VCaP (cell line): ENCODE measurements at regions not wholly inside any gene's neighbourhood (a gene's known extent, or its start where the extent isn't known, plus 50 kb on each side); places are given as distances from the start of the nearest gene placed in this dataset.

Experiments used
- H3K27ac ChIP-seq: fragments of 450-650 bp; 2 replicates; pipeline ENCODE4 v1.5.1; 2017
- CTCF ChIP-seq: fragments of 450-650 bp; conservative IDR thresholded peaks from 2 replicates; pipeline ENCODE4 v1.5.1; 2017; ENCODE audit warnings: mild to moderate bottlenecking, moderate library complexity

GRCh38 chr2:4656326-4656725 is 953.0 kb downstream of the DCDC2C start:
- no peak for TF ChIP-seq CTCF
- no peak overlapping the region for H3K27ac ChIP-seq

GRCh38 chr2:4662161-4662779 is 958.9 kb downstream of the DCDC2C start:
- H3K27ac ChIP-seq, result no peak overlapping the region
- TF ChIP-seq CTCF, result no peak

GRCh38 chr2:4668381-4668780 is 965.0 kb downstream of the DCDC2C start:
- H3K27ac ChIP-seq, result no peak overlapping the region
- no peak for TF ChIP-seq CTCF

GRCh38 chr2:4670331-4670730 is 967.0 kb downstream of the DCDC2C start:
- TF ChIP-seq CTCF, result no peak
- no peak overlapping the region for H3K27ac ChIP-seq

GRCh38 chr2:4673025-4673489 is 969.7 kb downstream of the DCDC2C start:
- no peak for TF ChIP-seq CTCF
- H3K27ac ChIP-seq, result no peak overlapping the region; the same call in 1 of the 2 replicates

- no peak for TF ChIP-seq CTCF
- H3K27ac ChIP-seq, result no peak overlapping the region
Observed at GRCh38 chr2:4674007-4674406, 970.6 kb downstream of the DCDC2C start.

- no peak overlapping the region for H3K27ac ChIP-seq
- TF ChIP-seq CTCF, result no peak
Observed at GRCh38 chr2:4675295-4675694, 971.9 kb downstream of the DCDC2C start.
